ENCODE measurements at regions not wholly inside any gene's neighbourhood (a gene's known extent, or its start where the extent isn't known, plus 50 kb on each side); places are given as distances from the start of the nearest gene placed in this dataset.

- no peak for DNase-seq (ENCODE audit: low spot score)
- no peak overlapping the region for H3K9ac ChIP-seq (ENCODE audit: low read depth in 1 of 2, low read length in 2 of 2)
- peaks cover 0 to 2% (median 0%) of the 10 kb centered on the region in 4 donors for H3K27me3 ChIP-seq (ENCODE audit: control insufficient read depth in 4 of 4, insufficient read depth in 4 of 4, low read length in 3 of 4)
- H3K9me3 ChIP-seq (ENCODE audit: control insufficient read depth in 4 of 4, low read length in 3 of 4): no peaks in the 10 kb centered on the region
- H3K27ac ChIP-seq (ENCODE audit: low read depth in 1 of 2, low read length in 2 of 2): no peak overlapping the region
- H3K4me1 ChIP-seq (ENCODE audit: control insufficient read depth in 4 of 4, insufficient read depth in 4 of 4, low read length in 3 of 4): no peaks in the 10 kb centered on the region
- WGBS: 56% methylated on average over 3 of the region's 3 CpGs
- no peak overlapping the region for H3K4me3 ChIP-seq (ENCODE audit: low read depth in 1 of 3, low read length in 3 of 3)
- TF ChIP-seq SP1 (IDR thresholded peaks at IDR 0.05) (no peak), RXRA (IDR thresholded peaks at IDR 0.05) (no peak), MAX (IDR thresholded peaks at IDR 0.05) (no peak), NR2F2 (IDR thresholded peaks at IDR 0.05) (no peak), REST (IDR thresholded peaks at IDR 0.05) (no peak), RAD21 (IDR thresholded peaks at IDR 0.05) (no peak), FOXA2 (IDR thresholded peaks at IDR 0.05) (no peak)
- no peaks in the 10 kb centered on the region for H3K36me3 ChIP-seq (ENCODE audit: control insufficient read depth in 4 of 4, insufficient read depth in 3 of 4, low read depth in 1 of 4, low read length in 3 of 4)
These were observed 275.0 kb upstream of the NXPH2 start for GRCh38 chr2:139055202-139055601.

GRCh38 chr2:139048017-139048416 lies 267.8 kb upstream of the NXPH2 start:
- H3K4me3 ChIP-seq (ENCODE audit: low read depth in 1 of 3, low read length in 3 of 3): no peak overlapping the region
- H3K27me3 ChIP-seq (ENCODE audit: control insufficient read depth in 4 of 4, insufficient read depth in 4 of 4, low read length in 3 of 4): peaks cover 0 to 2% (median 0%) of the 10 kb centered on the region in 4 donors
- no peak overlapping the region for H3K27ac ChIP-seq (ENCODE audit: low read depth in 1 of 2, low read length in 2 of 2)
- no peak for TF ChIP-seq CTCF (IDR thresholded peaks at IDR 0.05; ENCODE audit: low read depth, low read length, missing input control)
- no peak for TF ChIP-seq GABPA (IDR thresholded peaks at IDR 0.05 in 1 of 2, conservative IDR thresholded peaks at IDR 0.05 in 1 of 2)
- no peak for TF ChIP-seq EGR1 (IDR thresholded peaks at IDR 0.05; ENCODE audit: low read depth in 2 of 2)
- no peak for TF ChIP-seq HNF4G (IDR thresholded peaks at IDR 0.05)
- TF ChIP-seq RAD21 (IDR thresholded peaks at IDR 0.05): no peak
- TF ChIP-seq MAX (IDR thresholded peaks at IDR 0.05): no peak
- no peak for TF ChIP-seq ATF3 (IDR thresholded peaks at IDR 0.05)
- TF ChIP-seq RXRA (IDR thresholded peaks at IDR 0.05): no peak
- TF ChIP-seq NR2F2 (IDR thresholded peaks at IDR 0.05): no peak
- no peak for TF ChIP-seq SP1 (IDR thresholded peaks at IDR 0.05)
- TF ChIP-seq TAF1 (conservative IDR thresholded peaks at IDR 0.05): no peak
- no peak for TF ChIP-seq REST (IDR thresholded peaks at IDR 0.05)
- TF ChIP-seq FOXA2 (IDR thresholded peaks at IDR 0.05): no peak
- no peak for TF ChIP-seq YY1 (IDR thresholded peaks at IDR 0.05)
- TF ChIP-seq HNF4A (conservative IDR thresholded peaks at IDR 0.05): no peak
- TF ChIP-seq FOXA1 (IDR thresholded peaks at IDR 0.05): no peak
- no peak for TF ChIP-seq JUND (IDR thresholded peaks at IDR 0.05)
- TF ChIP-seq ZBTB33 (IDR thresholded peaks at IDR 0.05): no peak
- no peaks in the 10 kb centered on the region for H3K9me3 ChIP-seq (ENCODE audit: control insufficient read depth in 4 of 4, low read length in 3 of 4)
- no peak for DNase-seq (ENCODE audit: low spot score)
- no peak overlapping the region for H3K9ac ChIP-seq (ENCODE audit: low read depth in 1 of 2, low read length in 2 of 2)
- H3K36me3 ChIP-seq (ENCODE audit: control insufficient read depth in 4 of 4, insufficient read depth in 3 of 4, low read depth in 1 of 4, low read length in 3 of 4): no peaks in the 10 kb centered on the region
- no peaks in the 10 kb centered on the region for H3K4me1 ChIP-seq (ENCODE audit: control insufficient read depth in 4 of 4, insufficient read depth in 4 of 4, low read length in 3 of 4)

Measured in liver (tissue), 8 donors.